GM06990 (cell line): ENCODE measurements at regions not wholly inside any gene's neighbourhood (a gene's known extent, or its start where the extent isn't known, plus 50 kb on each side); places are given as distances from the start of the nearest gene placed in this dataset.

Experiments used
- DNase-seq: peaks from one replicate; pipeline ENCODE4 v3.0.0-alpha.2; 2011; ENCODE audit not compliant: insufficient read length; ENCODE audit errors: extremely low read depth
- H3K27me3 ChIP-seq: replicated peaks from 2 replicates; pipeline ENCODE4 v1.6.0; 2011; ENCODE audit warnings: low read length; ENCODE audit not compliant: control insufficient read depth, insufficient read depth
- H3K36me3 ChIP-seq: 2 replicates; pipeline ENCODE4 v1.5.1; 2011; ENCODE audit warnings: low read length; ENCODE audit not compliant: control insufficient read depth, insufficient read depth
- H3K4me3 ChIP-seq: replicated peaks from 2 replicates; pipeline ENCODE4 v1.5.1; 2011; ENCODE audit warnings: low read depth, mild to moderate bottlenecking, control low read depth, low read length
- CTCF ChIP-seq: IDR thresholded peaks from 2 replicates; pipeline ENCODE4 v1.5.1; 2011; ENCODE audit warnings: low read length, control low read depth, mild to moderate bottlenecking, inconsistent platforms; ENCODE audit not compliant: insufficient read depth, poor library complexity, severe bottlenecking

GRCh38 chr15:29550834-29551465, 271.3 kb downstream of the TJP1 start:
- DNase-seq: no peak
- Histone ChIP-seq H3K27me3 (no peaks in the 10 kb centered on the region), H3K36me3 (no peaks in the 10 kb centered on the region), H3K4me3 (no peak overlapping the region)
- TF ChIP-seq CTCF: no peak

GRCh38 chr15:29548006-29548405, 274.3 kb downstream of the TJP1 start:
- H3K36me3 ChIP-seq: no peaks in the 10 kb centered on the region
- no peak for DNase-seq
- TF ChIP-seq CTCF: no peak
- H3K27me3 ChIP-seq: no peaks in the 10 kb centered on the region; the same call in 1 of the 2 replicates
- no peak overlapping the region for H3K4me3 ChIP-seq

GRCh38 chr15:29544513-29545128, 275.0 kb upstream of the NSMCE3 start:
- Histone ChIP-seq H3K4me3 (no peak overlapping the region), H3K36me3 (no peaks in the 10 kb centered on the region), H3K27me3 (no peaks in the 10 kb centered on the region; the same call in 1 of the 2 replicates)
- TF ChIP-seq CTCF: no peak
- no peak for DNase-seq

GRCh38 chr15:29542994-29543393, 273.4 kb upstream of the NSMCE3 start:
- no peaks in the 10 kb centered on the region; the same call in 1 of the 2 replicates for H3K27me3 ChIP-seq
- H3K4me3 ChIP-seq: no peak overlapping the region
- H3K36me3 ChIP-seq: no peaks in the 10 kb centered on the region
- no peak for TF ChIP-seq CTCF
- no peak for DNase-seq

GRCh38 chr15:29541309-29541708, 271.7 kb upstream of the NSMCE3 start:
- Histone ChIP-seq H3K27me3 (no peaks in the 10 kb centered on the region; the same call in 1 of the 2 replicates), H3K4me3 (no peak overlapping the region), H3K36me3 (no peaks in the 10 kb centered on the region)
- DNase-seq: no peak
- TF ChIP-seq CTCF: no peak
